ENCODE measurements at regions not wholly inside any gene's neighbourhood (a gene's known extent, or its start where the extent isn't known, plus 50 kb on each side); places are given as distances from the start of the nearest gene placed in this dataset.

GRCh38 chr5:86460519-86460918 is 157.2 kb upstream of the COX7C start:
- H3K27me3 Mint-ChIP-seq (ENCODE audit: low read depth), result no peaks in the 10 kb centered on the region
- TF ChIP-seq USF2 (CRISPR knock-in tag; IDR thresholded peaks at IDR 0.05), result no peak
- no peak for TF ChIP-seq ELF4 (CRISPR knock-in tag; IDR thresholded peaks at IDR 0.05; ENCODE audit: low read depth)
- TF ChIP-seq CREM (CRISPR knock-in tag; IDR thresholded peaks at IDR 0.05), result no peak
- TF ChIP-seq ATF6 (CRISPR knock-in tag; IDR thresholded peaks at IDR 0.05), result no peak
- no peak for TF ChIP-seq TEAD4 (CRISPR knock-in tag; IDR thresholded peaks at IDR 0.05)
- no peak for TF ChIP-seq NFYB (CRISPR knock-in tag; conservative IDR thresholded peaks at IDR 0.05; ENCODE audit: low read depth)
- no peak for TF ChIP-seq ZMAT4 (CRISPR knock-in tag; IDR thresholded peaks at IDR 0.05)
- TF ChIP-seq ZNF416 (CRISPR knock-in tag; IDR thresholded peaks at IDR 0.05), result no peak
- peaks cover 44% of the 10 kb centered on the region for H3K9me3 Mint-ChIP-seq
- H3K4me3 Mint-ChIP-seq, result no peak overlapping the region
- CTCF ChIA-PET, result no interaction called here
- peaks cover 15% of the 10 kb centered on the region for H3K36me3 Mint-ChIP-seq
- no peak for DNase-seq (ENCODE audit: low spot score)
- peaks cover 10% of the 10 kb centered on the region; the same call in 1 of the 2 replicates for H3K4me1 Mint-ChIP-seq
- ATAC-seq, result no peak
- no peak overlapping the region for H3K27ac Mint-ChIP-seq
- POLR2A ChIA-PET, result no interaction called here

GRCh38 chr5:86461169-86461956 is 156.4 kb upstream of the COX7C start:
- Mint-ChIP-seq H3K4me1 (peaks cover 10% of the 10 kb centered on the region; the same call in 1 of the 2 replicates), H3K9me3 (peaks cover 45% of the 10 kb centered on the region), H3K27me3 (ENCODE audit: low read depth) (no peaks in the 10 kb centered on the region), H3K4me3 (no peak overlapping the region), H3K36me3 (peaks cover 20% of the 10 kb centered on the region), H3K27ac (no peak overlapping the region)
- ChIA-PET CTCF (no interaction called here), POLR2A (no interaction called here)
- no peak for ATAC-seq
- DNase-seq (ENCODE audit: low spot score), result no peak
- TF ChIP-seq MXD4 (CRISPR knock-in tag; IDR thresholded peaks at IDR 0.05; ENCODE audit: borderline replicate concordance) (no peak), ZNF317 (CRISPR knock-in tag; IDR thresholded peaks at IDR 0.05; ENCODE audit: borderline replicate concordance, low read depth) (no peak), FOXK1 (CRISPR knock-in tag; IDR thresholded peaks at IDR 0.05) (no peak), TCF7 (CRISPR knock-in tag; IDR thresholded peaks at IDR 0.05; ENCODE audit: low read depth) (no peak), SOX15 (CRISPR knock-in tag; IDR thresholded peaks at IDR 0.05) (no peak), NR2C2 (CRISPR knock-in tag; IDR thresholded peaks at IDR 0.05) (no peak), ZNF219 (CRISPR knock-in tag; IDR thresholded peaks at IDR 0.05; ENCODE audit: borderline replicate concordance) (no peak), JUN (CRISPR knock-in tag; IDR thresholded peaks at IDR 0.05) (no peak), CBFB (CRISPR knock-in tag; IDR thresholded peaks at IDR 0.05; ENCODE audit: low read depth) (no peak), STAT6 (CRISPR knock-in tag; conservative IDR thresholded peaks at IDR 0.05; ENCODE audit: low read depth) (no peak), ESRRA (CRISPR knock-in tag; IDR thresholded peaks at IDR 0.05; ENCODE audit: borderline replicate concordance) (no peak), CDX4 (CRISPR knock-in tag; IDR thresholded peaks at IDR 0.05; ENCODE audit: borderline replicate concordance) (no peak), ZNF423 (CRISPR knock-in tag; IDR thresholded peaks at IDR 0.05) (no peak)
